ENCODE measurements at regions not wholly inside any gene's neighbourhood (a gene's known extent, or its start where the extent isn't known, plus 50 kb on each side); places are given as distances from the start of the nearest gene placed in this dataset.

DNA sequence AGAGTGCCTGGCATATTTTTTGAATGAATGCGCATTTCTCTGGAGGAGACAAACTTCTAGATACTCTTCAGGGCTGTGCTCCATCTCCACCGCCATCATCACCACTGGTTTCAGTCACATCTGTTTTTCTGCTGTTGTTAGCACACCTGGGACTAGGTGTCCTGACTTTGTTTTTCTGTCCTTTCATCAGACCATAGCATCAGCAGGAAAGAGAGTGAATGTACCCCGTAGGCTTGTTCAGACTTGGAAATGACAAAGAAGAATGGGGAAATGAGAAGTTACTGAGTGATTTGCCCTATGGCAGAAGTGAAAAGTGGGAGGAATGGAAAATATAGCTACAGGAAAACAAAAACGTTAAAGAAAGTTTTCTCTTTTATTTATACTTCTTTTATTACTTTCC lies 965.2 kb upstream of the FANCL start:
- no peaks in the 10 kb centered on the region for H3K36me3 ChIP-seq
- TF ChIP-seq, protein P1, sequence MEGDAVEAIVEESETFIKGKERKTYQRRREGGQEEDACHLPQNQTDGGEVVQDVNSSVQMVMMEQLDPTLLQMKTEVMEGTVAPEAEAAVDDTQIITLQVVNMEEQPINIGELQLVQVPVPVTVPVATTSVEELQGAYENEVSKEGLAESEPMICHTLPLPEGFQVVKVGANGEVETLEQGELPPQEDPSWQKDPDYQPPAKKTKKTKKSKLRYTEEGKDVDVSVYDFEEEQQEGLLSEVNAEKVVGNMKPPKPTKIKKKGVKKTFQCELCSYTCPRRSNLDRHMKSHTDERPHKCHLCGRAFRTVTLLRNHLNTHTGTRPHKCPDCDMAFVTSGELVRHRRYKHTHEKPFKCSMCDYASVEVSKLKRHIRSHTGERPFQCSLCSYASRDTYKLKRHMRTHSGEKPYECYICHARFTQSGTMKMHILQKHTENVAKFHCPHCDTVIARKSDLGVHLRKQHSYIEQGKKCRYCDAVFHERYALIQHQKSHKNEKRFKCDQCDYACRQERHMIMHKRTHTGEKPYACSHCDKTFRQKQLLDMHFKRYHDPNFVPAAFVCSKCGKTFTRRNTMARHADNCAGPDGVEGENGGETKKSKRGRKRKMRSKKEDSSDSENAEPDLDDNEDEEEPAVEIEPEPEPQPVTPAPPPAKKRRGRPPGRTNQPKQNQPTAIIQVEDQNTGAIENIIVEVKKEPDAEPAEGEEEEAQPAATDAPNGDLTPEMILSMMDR (IDR thresholded peaks at IDR 0.05; ENCODE audit: low read depth, low read length): no peak
- no peak for DNase-seq

DNA sequence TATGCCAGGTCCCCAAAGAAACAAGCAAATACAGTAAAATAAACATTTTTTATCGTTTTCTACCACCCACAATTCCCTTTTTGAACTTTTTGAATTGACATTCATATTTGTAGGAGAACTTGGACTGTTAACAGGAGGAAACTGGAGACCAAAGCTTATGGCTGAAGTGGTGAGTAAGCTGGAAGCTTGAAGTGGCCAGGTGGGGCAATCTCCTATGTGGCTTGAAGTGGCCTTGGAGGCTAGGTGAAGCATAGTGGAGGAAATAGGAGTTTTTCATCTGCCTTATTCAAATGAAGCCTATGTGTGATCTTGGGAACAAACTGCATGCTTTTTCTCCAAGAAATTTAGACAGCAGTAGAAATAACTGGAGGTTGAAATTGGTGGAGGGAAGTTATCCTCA lies 962.9 kb upstream of the FANCL start:
- Histone ChIP-seq H3K27me3 (ENCODE audit: insufficient read depth, low read depth, severe bottlenecking) (no peaks in the 10 kb centered on the region), H3K27ac (no peak overlapping the region), H3K9me3 (ENCODE audit: severe bottlenecking) (no peaks in the 10 kb centered on the region), H3K36me3 (no peaks in the 10 kb centered on the region), H3K4me3 (ENCODE audit: low read depth, low read length) (no peak overlapping the region)
- TF ChIP-seq, protein P1 (IDR thresholded peaks at IDR 0.05; ENCODE audit: low read depth, low read length): no peak
- no peak for DNase-seq

More for the DNA sequence above, 965.2 kb upstream of the FANCL start:
- Histone ChIP-seq H3K27me3 (ENCODE audit: insufficient read depth, low read depth, severe bottlenecking) (no peaks in the 10 kb centered on the region), H3K4me3 (ENCODE audit: low read depth, low read length) (no peak overlapping the region), H3K27ac (no peak overlapping the region), H3K9me3 (ENCODE audit: severe bottlenecking) (no peaks in the 10 kb centered on the region)

DNA sequence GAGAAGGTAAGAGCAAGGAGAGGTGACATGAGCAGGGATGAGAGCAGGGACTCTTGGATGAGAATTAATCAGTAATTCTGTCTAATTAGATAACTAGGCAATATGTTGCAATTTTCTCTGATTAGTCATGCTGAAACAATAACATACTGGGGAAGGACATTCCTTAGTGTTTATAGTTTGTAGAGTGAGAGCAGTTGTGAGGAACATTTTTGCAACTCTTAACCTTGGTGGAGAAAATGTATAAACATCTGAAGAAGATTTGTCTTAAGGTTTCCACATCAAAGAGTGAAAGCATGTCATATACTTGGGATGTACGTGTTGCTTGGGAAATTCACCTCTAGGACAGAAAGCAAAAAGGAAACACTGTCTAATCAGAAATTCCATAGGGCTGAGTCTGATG lies 955.4 kb upstream of the FANCL start:
- no peaks in the 10 kb centered on the region for H3K27me3 ChIP-seq (ENCODE audit: insufficient read depth, low read depth, severe bottlenecking)
- H3K36me3 ChIP-seq: no peaks in the 10 kb centered on the region
- DNase-seq: no peak
- H3K9me3 ChIP-seq (ENCODE audit: severe bottlenecking): no peaks in the 10 kb centered on the region
- TF ChIP-seq, protein P1 (IDR thresholded peaks at IDR 0.05; ENCODE audit: low read depth, low read length): no peak
- H3K27ac ChIP-seq: no peak overlapping the region
- H3K4me3 ChIP-seq (ENCODE audit: low read depth, low read length): no peak overlapping the region

DNA sequence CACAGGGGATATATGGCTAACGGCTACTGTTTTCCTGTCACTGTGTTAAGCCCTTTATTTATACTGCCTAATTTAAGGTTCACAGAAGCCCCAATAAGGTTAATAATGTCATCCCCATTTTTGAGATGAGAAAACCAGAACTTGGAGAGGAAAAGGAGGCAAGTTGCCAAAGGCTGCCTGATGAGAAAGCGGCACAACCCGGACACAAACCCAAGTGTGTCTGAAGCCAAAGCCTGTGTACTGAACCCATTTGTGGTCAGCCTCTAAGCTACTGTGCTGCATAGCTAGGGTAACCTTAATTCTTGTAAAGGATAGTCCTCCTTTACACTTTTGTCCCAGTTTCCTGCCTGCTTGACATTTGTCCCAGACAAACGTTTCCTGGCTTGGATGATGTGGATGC lies 954.7 kb upstream of the FANCL start:
- TF ChIP-seq, protein P1 (IDR thresholded peaks at IDR 0.05; ENCODE audit: low read depth, low read length): no peak
- no peaks in the 10 kb centered on the region for H3K27me3 ChIP-seq (ENCODE audit: insufficient read depth, low read depth, severe bottlenecking)
- no peaks in the 10 kb centered on the region for H3K9me3 ChIP-seq (ENCODE audit: severe bottlenecking)

DNA sequence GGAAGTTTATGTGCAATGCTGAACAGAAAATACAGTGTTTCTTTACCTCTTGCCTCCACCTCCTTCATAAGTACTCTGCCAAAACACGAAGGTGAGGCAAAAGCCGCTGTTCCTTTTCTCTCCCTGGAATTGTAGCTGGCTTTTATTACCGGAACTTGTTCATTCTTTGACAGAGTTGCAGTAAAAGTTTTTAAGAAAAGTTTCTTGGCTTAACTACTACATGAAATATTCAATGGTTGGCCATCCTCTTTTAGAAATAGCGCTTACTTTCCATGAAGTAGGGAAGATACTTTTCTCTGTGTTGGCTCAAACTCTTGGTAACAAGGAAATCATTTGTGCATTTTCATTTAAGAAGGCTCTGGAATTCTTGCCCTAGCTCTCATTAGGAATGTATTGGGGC lies 950.7 kb upstream of the FANCL start:
- TF ChIP-seq, protein P1 (IDR thresholded peaks at IDR 0.05; ENCODE audit: low read depth, low read length): no peak
- Histone ChIP-seq H3K27me3 (ENCODE audit: insufficient read depth, low read depth, severe bottlenecking) (no peaks in the 10 kb centered on the region), H3K36me3 (no peaks in the 10 kb centered on the region), H3K4me3 (ENCODE audit: low read depth, low read length) (no peak overlapping the region), H3K9me3 (ENCODE audit: severe bottlenecking) (no peaks in the 10 kb centered on the region), H3K27ac (no peak overlapping the region)
- DNase-seq: no peak

More for the DNA sequence above, 954.7 kb upstream of the FANCL start:
- no peak for DNase-seq
- Histone ChIP-seq H3K36me3 (no peaks in the 10 kb centered on the region), H3K4me3 (ENCODE audit: low read depth, low read length) (no peak overlapping the region), H3K27ac (no peak overlapping the region)

DNA sequence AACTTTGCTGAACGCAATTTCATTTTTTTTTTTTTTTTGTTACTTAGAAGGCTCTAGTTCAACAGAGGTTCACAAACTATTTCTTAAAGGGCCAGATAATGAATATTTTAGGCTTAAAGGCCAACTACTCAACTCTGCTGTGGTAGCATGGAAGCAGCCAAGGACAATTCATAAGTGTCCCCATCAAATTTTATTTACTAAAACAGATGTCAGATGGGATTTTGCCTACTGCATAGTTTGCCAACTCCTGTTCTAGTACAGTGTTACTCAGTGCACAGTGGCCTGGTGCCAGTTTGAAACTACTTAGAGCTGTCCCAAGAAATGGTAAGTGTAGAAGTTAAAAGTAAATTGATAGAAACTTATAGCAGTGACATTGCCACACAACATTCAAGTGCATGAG lies 949.4 kb upstream of the FANCL start:
- H3K27me3 ChIP-seq (ENCODE audit: insufficient read depth, low read depth, severe bottlenecking): no peaks in the 10 kb centered on the region
- TF ChIP-seq, protein P1 (IDR thresholded peaks at IDR 0.05; ENCODE audit: low read depth, low read length): no peak
- no peak overlapping the region for H3K4me3 ChIP-seq (ENCODE audit: low read depth, low read length)
- no peak for DNase-seq
- H3K27ac ChIP-seq: no peak overlapping the region
- no peaks in the 10 kb centered on the region for H3K36me3 ChIP-seq
- H3K9me3 ChIP-seq (ENCODE audit: severe bottlenecking): no peaks in the 10 kb centered on the region

Measured in WERI-Rb-1 (cell line).